Osteoblast (primary cell): ENCODE measurements at regions not wholly inside any gene's neighbourhood (a gene's known extent, or its start where the extent isn't known, plus 50 kb on each side); places are given as distances from the start of the nearest gene placed in this dataset.

Experiments used
- DNase-seq: peaks from one replicate; pipeline ENCODE4 v3.0.0; 2011; ENCODE audit warnings: low spot score, mixed read lengths; ENCODE audit not compliant: insufficient read length; ENCODE audit errors: missing footprints
- H2AFZ ChIP-seq: 2 replicates; pipeline ENCODE4 v1.6.0; 2011; ENCODE audit warnings: mild to moderate bottlenecking, low read length
- H3K27ac ChIP-seq: 2 replicates; pipeline ENCODE4 v1.5.1; 2011; ENCODE audit warnings: mild to moderate bottlenecking, low read depth, low read length, moderate library complexity
- H3K27me3 ChIP-seq: 2 replicates; pipeline ENCODE4 v1.6.0; 2012; ENCODE audit warnings: mild to moderate bottlenecking, control low read depth, inconsistent platforms, low read length, moderate library complexity; ENCODE audit not compliant: insufficient read depth
- H3K36me3 ChIP-seq: 2 replicates; pipeline ENCODE4 v1.5.1; 2011; ENCODE audit warnings: mild to moderate bottlenecking, low read length, control low read depth, moderate library complexity; ENCODE audit not compliant: insufficient read depth
- H3K4me1 ChIP-seq: 2 replicates; pipeline ENCODE4 v1.5.1; 2011; ENCODE audit warnings: mild to moderate bottlenecking, low read length, control low read depth, moderate library complexity; ENCODE audit not compliant: insufficient read depth
- H3K4me2 ChIP-seq: 2 replicates; pipeline ENCODE4 v1.6.0; 2011; ENCODE audit warnings: mild to moderate bottlenecking, low read length; ENCODE audit not compliant: insufficient read depth
- H3K4me3 ChIP-seq: fragments of 200-600 bp; sonication (generic); 3 replicates; pipeline ENCODE4 v1.5.1; 2012; ENCODE audit warnings: mild to moderate bottlenecking, low read length, inconsistent platforms; ENCODE audit not compliant: insufficient read depth
- H3K79me2 ChIP-seq: 2 replicates; pipeline ENCODE4 v1.6.0; 2012; ENCODE audit warnings: mild to moderate bottlenecking, low read length, control low read depth, inconsistent platforms; ENCODE audit not compliant: insufficient read depth
- H3K9me3 ChIP-seq: 2 replicates; pipeline ENCODE4 v1.5.1; 2011; ENCODE audit warnings: low read depth, low read length, control low read depth
- H4K20me1 ChIP-seq: 2 replicates; pipeline ENCODE4 v1.6.0; 2012; ENCODE audit warnings: mild to moderate bottlenecking, low read length, control low read depth; ENCODE audit not compliant: insufficient read depth
- CTCF ChIP-seq: IDR thresholded peaks from 2 replicates; pipeline ENCODE4 v1.5.1; 2011; ENCODE audit warnings: mild to moderate bottlenecking, low read depth, low read length, moderate library complexity; ENCODE audit errors: extremely low read depth

GRCh38 chr10:123244747-123245146, 90.5 kb downstream of the BUB3 start:
- no peaks in the 10 kb centered on the region for H3K4me1 ChIP-seq
- H3K27me3 ChIP-seq = no peaks in the 10 kb centered on the region
- no peak for TF ChIP-seq CTCF
- no peaks in the 10 kb centered on the region for H3K9me3 ChIP-seq
- no peak overlapping the region for H2AFZ ChIP-seq
- no peak overlapping the region for H3K27ac ChIP-seq
- no peak overlapping the region for H3K4me2 ChIP-seq
- DNase-seq = no peak
- no peaks in the 10 kb centered on the region for H3K79me2 ChIP-seq
- H3K36me3 ChIP-seq = no peaks in the 10 kb centered on the region
- H4K20me1 ChIP-seq = no peaks in the 10 kb centered on the region
- no peak overlapping the region for H3K4me3 ChIP-seq

- no peaks in the 10 kb centered on the region for H3K4me1 ChIP-seq
- TF ChIP-seq CTCF = no peak
These were observed 91.1 kb downstream of the BUB3 start for GRCh38 chr10:123245264-123245663.

GRCh38 chr10:123249894-123250293, 95.7 kb downstream of the BUB3 start:
- no peak for TF ChIP-seq CTCF
- Histone ChIP-seq H3K27ac (no peak overlapping the region), H3K9me3 (peaks cover 2% of the 10 kb centered on the region), H3K79me2 (no peaks in the 10 kb centered on the region), H3K4me3 (no peak overlapping the region), H3K4me1 (no peaks in the 10 kb centered on the region), H2AFZ (no peak overlapping the region), H3K4me2 (no peak overlapping the region), H3K36me3 (no peaks in the 10 kb centered on the region), H4K20me1 (no peaks in the 10 kb centered on the region), H3K27me3 (no peaks in the 10 kb centered on the region)
- DNase-seq = no peak

More at GRCh38 chr10:123245264-123245663, 91.1 kb downstream of the BUB3 start:
- Histone ChIP-seq H3K4me3 (no peak overlapping the region), H3K27me3 (no peaks in the 10 kb centered on the region), H2AFZ (no peak overlapping the region), H3K9me3 (no peaks in the 10 kb centered on the region), H4K20me1 (no peaks in the 10 kb centered on the region), H3K79me2 (no peaks in the 10 kb centered on the region), H3K36me3 (no peaks in the 10 kb centered on the region), H3K27ac (no peak overlapping the region), H3K4me2 (no peak overlapping the region)
- peak; percentile 58 for DNase-seq

- Histone ChIP-seq H3K27ac (no peak overlapping the region), H3K79me2 (no peaks in the 10 kb centered on the region), H2AFZ (no peak overlapping the region), H3K36me3 (no peaks in the 10 kb centered on the region), H4K20me1 (no peaks in the 10 kb centered on the region), H3K4me3 (no peak overlapping the region), H3K4me2 (no peak overlapping the region), H3K27me3 (no peaks in the 10 kb centered on the region), H3K9me3 (peaks cover 2% of the 10 kb centered on the region), H3K4me1 (no peaks in the 10 kb centered on the region)
- TF ChIP-seq CTCF = no peak
- no peak for DNase-seq
These were observed 96.4 kb downstream of the BUB3 start for GRCh38 chr10:123250640-123251039.
